Stimulated activated CD8-positive, alpha-beta memory T cell treated with anti-CD3 and anti-CD28 coated beads, Interleukin-7, amount 100 ng/mL, for 48 hours (primary cell): ENCODE measurements at regions not wholly inside any gene's neighbourhood (a gene's known extent, or its start where the extent isn't known, plus 50 kb on each side); places are given as distances from the start of the nearest gene placed in this dataset.
"Not testable (repeated sequence)": the region's sequence is repeated elsewhere in the genome, so short reads cannot be mapped to it uniquely, and the experiment has no call there.

Experiments
- DNase-seq, 2 donors: peaks; one replicate each; pipeline ENCODE4 v3.0.0-alpha.2; 2020; ENCODE audit warnings: low read depth in 1 of 2; ENCODE audit errors: extremely low read depth in 1 of 2

GRCh38 chr10:62935022-62935421 is 118.9 kb upstream of the EGR2 start:
- no peak for DNase-seq

- no peak for DNase-seq
These were observed 118.1 kb upstream of the EGR2 start for GRCh38 chr10:62934258-62934657.

GRCh38 chr10:62928763-62929162 is 112.6 kb upstream of the EGR2 start:
- not testable (repeated sequence) for DNase-seq

- DNase-seq: no peak
These were observed 110.2 kb upstream of the EGR2 start for GRCh38 chr10:62926407-62926806.

- DNase-seq: no peak
These were observed 108.2 kb upstream of the EGR2 start for GRCh38 chr10:62924344-62924748.

GRCh38 chr10:62919776-62920175 is 103.6 kb upstream of the EGR2 start:
- no peak for DNase-seq

- no peak for DNase-seq
These were observed 101.5 kb upstream of the EGR2 start for GRCh38 chr10:62917475-62918238.

GRCh38 chr10:62916141-62916603 is 100.0 kb upstream of the EGR2 start:
- no peak for DNase-seq

- DNase-seq: no peak
These were observed 99.0 kb upstream of the EGR2 start for GRCh38 chr10:62915158-62915557.

GRCh38 chr10:62912086-62912485 is 95.9 kb upstream of the EGR2 start:
- no peak for DNase-seq

- DNase-seq: no peak
These were observed 95.2 kb upstream of the EGR2 start for GRCh38 chr10:62911210-62911963.

- no peak for DNase-seq
These were observed 91.5 kb upstream of the EGR2 start for GRCh38 chr10:62907470-62908212.

- no peak for DNase-seq
These were observed 88.2 kb upstream of the EGR2 start for GRCh38 chr10:62904281-62904875.

GRCh38 chr10:62903828-62904227 is 87.7 kb upstream of the EGR2 start:
- DNase-seq: no peak

- DNase-seq: no peak
These were observed 84.8 kb upstream of the EGR2 start for GRCh38 chr10:62900829-62901571.

GRCh38 chr10:62899311-62899710 is 83.1 kb upstream of the EGR2 start:
- DNase-seq: no peak

- no peak for DNase-seq
These were observed 78.9 kb upstream of the EGR2 start for GRCh38 chr10:62895063-62895462.

GRCh38 chr10:62894156-62894555 is 78.0 kb upstream of the EGR2 start:
- no peak for DNase-seq

- no peak for DNase-seq
These were observed 76.9 kb upstream of the EGR2 start for GRCh38 chr10:62893036-62893435.

- no peak for DNase-seq
These were observed 74.2 kb upstream of the EGR2 start for GRCh38 chr10:62890395-62890794.
